PC-3 (cell line): ENCODE measurements at regions not wholly inside any gene's neighbourhood (a gene's known extent, or its start where the extent isn't known, plus 50 kb on each side); places are given as distances from the start of the nearest gene placed in this dataset.

Source experiments
- ATAC-seq: fragments of 200-7000 bp; cut with Tn5 transposase; 2 replicates; pipeline ENCODE4 v1.9.1; 2020; ENCODE audit warnings: mild to moderate bottlenecking, moderate library complexity
- BruUV-seq: library from RNA; stranded (reverse); fragments of 400-500 nt; replicated peaks from 2 replicates; lab custom pipeline; 2021; lab: Mats Ljungman, UMichigan
- CTCF ChIA-PET: fragments of 300-600 bp; sonication (Branson Sonifier 250); formaldehyde crosslinking; loops from one replicate; lab custom pipeline; 2022; ENCODE audit warnings: antibody characterized with exemption; lab: Charles Lee
- POLR2A ChIA-PET: fragments of 300-600 bp; sonication (Branson Sonifier 250); formaldehyde crosslinking; loops from one replicate; lab custom pipeline; 2022; ENCODE audit warnings: antibody characterized with exemption; ENCODE audit not compliant: unreplicated experiment; lab: Charles Lee
- DNase-seq: peaks from one replicate; pipeline ENCODE4 v3.0.0-alpha.2; 2015
- H2AFZ ChIP-seq: fragments of 300-600 bp; sonication (generic); 2 replicates; pipeline ENCODE4 v1.6.0; 2016; ENCODE audit warnings: antibody characterized with exemption, low read length
- H3F3A ChIP-seq: fragments of 300-600 bp; sonication (generic); one replicate; pipeline ENCODE4 v1.6.0; 2017; ENCODE audit warnings: antibody characterized with exemption, low read length, control low read depth, mild to moderate bottlenecking; ENCODE audit not compliant: unreplicated experiment
- H3K27ac ChIP-seq: fragments of 300-600 bp; sonication (generic); 2 replicates; pipeline ENCODE4 v1.5.1; 2016; ENCODE audit warnings: mild to moderate bottlenecking, low read length
- H3K27me3 ChIP-seq: fragments of 300-600 bp; sonication (generic); 2 replicates; pipeline ENCODE4 v1.6.1; 2016; ENCODE audit warnings: low read length, mixed read lengths
- H3K36me3 ChIP-seq: fragments of 300-600 bp; sonication (generic); 2 replicates; pipeline ENCODE4 v1.6.1; 2016; ENCODE audit warnings: low read depth, mixed run types, low read length, mixed read lengths
- H3K4me1 ChIP-seq: fragments of 300-600 bp; sonication (generic); 2 replicates; pipeline ENCODE4 v1.5.1; 2016; ENCODE audit warnings: low read length; ENCODE audit not compliant: insufficient read depth
- H3K4me2 ChIP-seq: fragments of 300-600 bp; sonication (generic); 2 replicates; pipeline ENCODE4 v1.6.0; 2016; ENCODE audit warnings: low read length
- H3K4me3 ChIP-seq: fragments of 300-600 bp; sonication (generic); 2 replicates; pipeline ENCODE4 v1.5.1; 2016; ENCODE audit warnings: mild to moderate bottlenecking, low read length, mixed read lengths
- H3K79me2 ChIP-seq: fragments of 300-600 bp; sonication (generic); 2 replicates; pipeline ENCODE4 v1.6.1; 2017; ENCODE audit warnings: low read length, mixed read lengths
- H3K9ac ChIP-seq: fragments of 300-600 bp; sonication (generic); 2 replicates; pipeline ENCODE4 v1.6.0; 2016; ENCODE audit warnings: mild to moderate bottlenecking, low read length
- H3K9me2 ChIP-seq: fragments of 300-600 bp; sonication (generic); replicated peaks from 2 replicates; pipeline ENCODE4 v1.6.1; 2016; ENCODE audit warnings: mixed run types, low read length, mixed read lengths
- H3K9me3 ChIP-seq: fragments of 300-600 bp; sonication (generic); 2 replicates; pipeline ENCODE4 v1.6.1; 2016; ENCODE audit warnings: low read length, mixed read lengths
- H4K20me1 ChIP-seq: fragments of 300-600 bp; sonication (generic); 2 replicates; pipeline ENCODE4 v1.6.1; 2016; ENCODE audit warnings: low read length, mixed read lengths
- EZH2 ChIP-seq: fragments of 300-600 bp; sonication (generic); IDR thresholded peaks from one replicate; pipeline ENCODE4 v1.6.1; 2017; ENCODE audit warnings: antibody characterized with exemption, mild to moderate bottlenecking, low read length; ENCODE audit not compliant: unreplicated experiment
- EZH2phosphoT487 ChIP-seq: fragments of 300-600 bp; sonication (generic); IDR thresholded peaks from 2 replicates; pipeline ENCODE4 v1.6.1; 2018; ENCODE audit warnings: mild to moderate bottlenecking, antibody characterized with exemption, low read length, borderline replicate concordance
- intact Hi-C: fragments of 100-400 bp; cut with micrococcal nuclease; formaldehyde crosslinking; loops from 2 replicates; pipeline ENCODE4 v1.9.0; 2023
- TF ChIP-seq, protein P1 (sequence below): fragments of 300-600 bp; sonication (generic); conservative IDR thresholded peaks from 2 replicates; pipeline ENCODE4 v1.5.1; 2017; ENCODE audit warnings: antibody characterized with exemption, low read depth, mild to moderate bottlenecking, low read length

- ATAC-seq (no peak), DNase-seq (no peak)
- Histone ChIP-seq H3K4me1 (no peaks in the 10 kb centered on the region), H3K79me2 (no peaks in the 10 kb centered on the region), H3K4me2 (no peak overlapping the region), H2AFZ (no peak overlapping the region), H3K9ac (no peak overlapping the region), H3K9me2 (no peaks in the 10 kb centered on the region), H3K36me3 (no peaks in the 10 kb centered on the region), H3K27ac (no peak overlapping the region), H3F3A (no peaks in the 10 kb centered on the region), H3K4me3 (no peak overlapping the region), H3K9me3 (no peaks in the 10 kb centered on the region), H3K27me3 (0 out of 2 replicates have a peak, but pooled peaks cover 5% of the 10 kb centered on the region), H4K20me1 (no peaks in the 10 kb centered on the region)
- TF ChIP-seq, protein P1, sequence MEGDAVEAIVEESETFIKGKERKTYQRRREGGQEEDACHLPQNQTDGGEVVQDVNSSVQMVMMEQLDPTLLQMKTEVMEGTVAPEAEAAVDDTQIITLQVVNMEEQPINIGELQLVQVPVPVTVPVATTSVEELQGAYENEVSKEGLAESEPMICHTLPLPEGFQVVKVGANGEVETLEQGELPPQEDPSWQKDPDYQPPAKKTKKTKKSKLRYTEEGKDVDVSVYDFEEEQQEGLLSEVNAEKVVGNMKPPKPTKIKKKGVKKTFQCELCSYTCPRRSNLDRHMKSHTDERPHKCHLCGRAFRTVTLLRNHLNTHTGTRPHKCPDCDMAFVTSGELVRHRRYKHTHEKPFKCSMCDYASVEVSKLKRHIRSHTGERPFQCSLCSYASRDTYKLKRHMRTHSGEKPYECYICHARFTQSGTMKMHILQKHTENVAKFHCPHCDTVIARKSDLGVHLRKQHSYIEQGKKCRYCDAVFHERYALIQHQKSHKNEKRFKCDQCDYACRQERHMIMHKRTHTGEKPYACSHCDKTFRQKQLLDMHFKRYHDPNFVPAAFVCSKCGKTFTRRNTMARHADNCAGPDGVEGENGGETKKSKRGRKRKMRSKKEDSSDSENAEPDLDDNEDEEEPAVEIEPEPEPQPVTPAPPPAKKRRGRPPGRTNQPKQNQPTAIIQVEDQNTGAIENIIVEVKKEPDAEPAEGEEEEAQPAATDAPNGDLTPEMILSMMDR: no peak
- TF ChIP-seq EZH2phosphoT487: no peak
- no peak for TF ChIP-seq EZH2
- intact Hi-C loops: no loop called here
- CTCF ChIA-PET: no interaction called here
- POLR2A ChIA-PET: no interaction called here
- BruUV-seq: no TSS peak
These were observed 53.8 kb upstream of the RANBP3L start for GRCh38 chr5:36355516-36355915.

DNA sequence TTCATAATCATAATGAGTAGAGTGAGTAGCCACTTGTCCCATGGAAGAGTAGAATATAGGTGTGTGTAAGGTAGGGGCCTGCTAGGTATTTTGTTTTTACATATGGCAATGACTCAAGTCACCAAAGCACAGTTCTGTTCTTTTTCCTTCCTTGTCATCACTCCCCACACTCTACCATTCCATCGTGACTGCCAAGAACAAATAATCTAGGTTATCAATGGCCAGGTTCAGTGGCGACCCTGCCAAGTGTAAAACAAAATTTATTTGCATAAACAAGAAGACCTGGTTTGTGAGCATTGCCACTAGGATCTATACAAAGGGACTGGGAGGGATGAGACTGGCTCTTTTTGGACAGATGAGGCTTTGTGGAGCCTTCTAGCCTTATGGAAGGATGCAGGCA lies 55.2 kb upstream of the RANBP3L start:
- CTCF ChIA-PET: no interaction called here
- POLR2A ChIA-PET: no interaction called here
- no peaks in the 10 kb centered on the region for H4K20me1 ChIP-seq
- H3F3A ChIP-seq: no peaks in the 10 kb centered on the region
- no peaks in the 10 kb centered on the region for H3K9me3 ChIP-seq
- no peaks in the 10 kb centered on the region for H3K79me2 ChIP-seq
- ATAC-seq (no peak), DNase-seq (no peak)
- H3K27me3 ChIP-seq: 0 out of 2 replicates have a peak, but pooled peaks cover 5% of the 10 kb centered on the region
- no peak overlapping the region for H3K4me2 ChIP-seq
- H3K4me3 ChIP-seq: no peak overlapping the region
- no peaks in the 10 kb centered on the region for H3K36me3 ChIP-seq
- BruUV-seq: no TSS peak
- H3K4me1 ChIP-seq: no peaks in the 10 kb centered on the region
- intact Hi-C loops: no loop called here
- no peak overlapping the region for H3K9ac ChIP-seq
- TF ChIP-seq EZH2 (no peak), EZH2phosphoT487 (no peak)
- TF ChIP-seq, protein P1: no peak
- H3K27ac ChIP-seq: no peak overlapping the region
- no peak overlapping the region for H2AFZ ChIP-seq
- no peaks in the 10 kb centered on the region for H3K9me2 ChIP-seq

GRCh38 chr5:36357391-36357975 lies 55.8 kb upstream of the RANBP3L start:
- Histone ChIP-seq H3K9ac (no peak overlapping the region), H3K79me2 (no peaks in the 10 kb centered on the region), H4K20me1 (no peaks in the 10 kb centered on the region), H3F3A (no peaks in the 10 kb centered on the region), H3K27me3 (0 out of 2 replicates have a peak, but pooled peaks cover 5% of the 10 kb centered on the region), H3K4me1 (no peaks in the 10 kb centered on the region), H3K36me3 (no peaks in the 10 kb centered on the region), H3K4me2 (no peak overlapping the region), H3K9me3 (no peaks in the 10 kb centered on the region), H2AFZ (no peak overlapping the region), H3K27ac (no peak overlapping the region), H3K4me3 (no peak overlapping the region), H3K9me2 (no peaks in the 10 kb centered on the region)
- CTCF ChIA-PET: no interaction called here
- TF ChIP-seq, protein P1: no peak
- TF ChIP-seq EZH2phosphoT487 (no peak), EZH2 (no peak)
- no peak for ATAC-seq
- POLR2A ChIA-PET: no interaction called here
- intact Hi-C loops: no loop called here
- no peak for DNase-seq
- BruUV-seq: no TSS peak
